ENCODE measurements at regions not wholly inside any gene's neighbourhood (a gene's known extent, or its start where the extent isn't known, plus 50 kb on each side); places are given as distances from the start of the nearest gene placed in this dataset.

DNA sequence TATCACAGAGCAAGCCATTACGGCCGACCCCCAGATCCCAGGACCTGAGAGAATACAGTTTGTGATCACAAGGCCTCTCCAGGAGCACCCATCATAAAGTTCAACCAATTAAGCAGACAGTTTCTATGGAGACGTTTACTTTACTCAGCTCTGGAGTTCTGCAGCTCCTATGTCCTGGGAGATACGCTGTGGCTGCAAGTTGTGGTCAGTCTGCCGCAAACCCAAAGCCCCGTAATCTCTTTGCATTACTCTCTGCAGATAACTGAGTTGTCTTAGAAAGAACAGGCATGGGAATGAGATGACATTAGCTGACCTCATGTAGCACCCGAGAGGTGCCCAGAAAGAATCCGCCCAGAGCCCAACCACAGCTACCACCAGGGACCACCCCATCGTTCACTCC, 305.1 kb downstream of the FGFR2 start:
- DNase-seq (ENCODE audit: low read depth in 2 of 2), result no peak
- TF ChIP-seq, protein P1, sequence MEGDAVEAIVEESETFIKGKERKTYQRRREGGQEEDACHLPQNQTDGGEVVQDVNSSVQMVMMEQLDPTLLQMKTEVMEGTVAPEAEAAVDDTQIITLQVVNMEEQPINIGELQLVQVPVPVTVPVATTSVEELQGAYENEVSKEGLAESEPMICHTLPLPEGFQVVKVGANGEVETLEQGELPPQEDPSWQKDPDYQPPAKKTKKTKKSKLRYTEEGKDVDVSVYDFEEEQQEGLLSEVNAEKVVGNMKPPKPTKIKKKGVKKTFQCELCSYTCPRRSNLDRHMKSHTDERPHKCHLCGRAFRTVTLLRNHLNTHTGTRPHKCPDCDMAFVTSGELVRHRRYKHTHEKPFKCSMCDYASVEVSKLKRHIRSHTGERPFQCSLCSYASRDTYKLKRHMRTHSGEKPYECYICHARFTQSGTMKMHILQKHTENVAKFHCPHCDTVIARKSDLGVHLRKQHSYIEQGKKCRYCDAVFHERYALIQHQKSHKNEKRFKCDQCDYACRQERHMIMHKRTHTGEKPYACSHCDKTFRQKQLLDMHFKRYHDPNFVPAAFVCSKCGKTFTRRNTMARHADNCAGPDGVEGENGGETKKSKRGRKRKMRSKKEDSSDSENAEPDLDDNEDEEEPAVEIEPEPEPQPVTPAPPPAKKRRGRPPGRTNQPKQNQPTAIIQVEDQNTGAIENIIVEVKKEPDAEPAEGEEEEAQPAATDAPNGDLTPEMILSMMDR (IDR thresholded peaks at IDR 0.05; ENCODE audit: low read depth, low read length), result no peak
- H3K4me3 ChIP-seq (replicated peaks in 1 of 2; ENCODE audit: low read depth in 2 of 2, low read length in 2 of 2), result no peak overlapping the region

DNA sequence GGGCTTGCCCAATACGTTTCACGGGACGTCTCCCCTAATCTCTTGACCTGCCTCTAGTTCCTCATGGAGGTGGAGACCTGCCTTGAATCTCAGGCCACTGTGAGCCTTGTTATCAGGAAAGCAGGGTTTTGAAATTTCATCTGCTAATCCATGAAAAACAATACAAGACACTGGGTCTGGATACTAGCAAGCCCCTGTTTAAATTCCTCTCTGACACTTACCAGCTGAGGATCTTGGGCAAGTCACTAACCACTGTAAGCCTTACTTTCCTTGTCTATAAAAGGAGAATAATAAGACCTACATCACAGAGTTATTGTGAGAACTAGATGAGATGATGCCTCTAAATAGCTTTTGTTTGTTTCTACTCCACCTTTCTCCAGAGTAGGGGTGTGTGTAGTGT, 303.6 kb downstream of the FGFR2 start:
- TF ChIP-seq, protein P1 (IDR thresholded peaks at IDR 0.05; ENCODE audit: low read depth, low read length), result no peak
- H3K4me3 ChIP-seq (replicated peaks in 1 of 2; ENCODE audit: low read depth in 2 of 2, low read length in 2 of 2), result no peak overlapping the region
- no peak for DNase-seq (ENCODE audit: low read depth in 2 of 2)

DNA sequence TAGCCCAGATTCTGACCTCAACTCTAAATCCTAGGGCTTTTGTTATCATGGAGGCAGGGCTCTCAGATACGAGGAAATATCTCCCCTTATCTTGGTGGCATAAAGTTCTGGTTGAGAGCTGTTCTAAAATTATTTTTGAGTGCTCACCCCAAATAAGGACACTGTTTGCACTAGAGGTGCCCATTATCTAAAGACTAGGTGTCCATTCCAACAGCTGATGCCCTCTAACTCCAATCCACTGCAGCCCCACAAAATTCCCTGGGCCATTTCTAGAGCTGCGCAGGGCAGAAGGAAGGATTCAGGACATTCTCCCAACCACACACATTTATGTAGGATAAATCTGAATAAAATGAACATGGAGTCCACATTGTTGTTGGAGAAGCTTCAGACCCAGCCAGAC, 301.9 kb downstream of the FGFR2 start:
- H3K4me3 ChIP-seq (replicated peaks in 1 of 2; ENCODE audit: low read depth in 2 of 2, low read length in 2 of 2), result no peak overlapping the region
- TF ChIP-seq, protein P1 (IDR thresholded peaks at IDR 0.05; ENCODE audit: low read depth, low read length), result no peak
- no peak for DNase-seq (ENCODE audit: low read depth in 2 of 2)

DNA sequence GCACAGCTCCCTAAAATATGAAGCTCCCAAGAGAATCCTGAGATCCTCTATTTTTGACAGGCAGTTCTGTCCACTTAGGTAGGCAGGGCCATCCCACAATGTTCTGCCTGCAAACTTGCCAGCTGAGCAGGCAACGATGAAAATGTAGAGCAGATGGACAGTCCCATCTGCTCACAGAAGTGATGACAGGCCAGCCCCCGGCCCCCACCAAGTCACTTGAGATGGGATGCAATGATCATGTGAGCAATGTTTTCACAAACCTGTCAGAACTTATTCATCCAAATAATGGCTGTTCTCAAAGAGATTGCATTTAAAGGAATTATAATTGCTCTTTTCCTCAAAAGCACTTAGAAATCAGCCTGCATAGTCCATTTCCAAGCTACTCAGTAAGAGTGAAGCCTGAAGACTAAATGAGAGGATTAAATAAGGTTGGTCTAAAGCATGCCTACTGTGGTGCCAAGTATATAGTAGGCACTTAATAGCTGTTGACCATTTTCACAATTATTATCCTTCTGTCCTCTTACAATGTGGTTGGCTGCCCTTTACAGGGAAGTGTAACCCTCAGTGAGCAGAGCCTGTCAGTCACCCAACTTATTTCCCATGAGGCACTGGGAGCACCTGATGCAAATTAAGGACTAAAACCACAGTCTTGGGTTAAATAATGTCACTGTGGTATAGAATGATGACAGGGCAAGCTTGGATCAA, 301.2 kb downstream of the FGFR2 start:
- no peak for DNase-seq (ENCODE audit: low read depth in 2 of 2)
- TF ChIP-seq, protein P1 (IDR thresholded peaks at IDR 0.05; ENCODE audit: low read depth, low read length), result no peak

DNA sequence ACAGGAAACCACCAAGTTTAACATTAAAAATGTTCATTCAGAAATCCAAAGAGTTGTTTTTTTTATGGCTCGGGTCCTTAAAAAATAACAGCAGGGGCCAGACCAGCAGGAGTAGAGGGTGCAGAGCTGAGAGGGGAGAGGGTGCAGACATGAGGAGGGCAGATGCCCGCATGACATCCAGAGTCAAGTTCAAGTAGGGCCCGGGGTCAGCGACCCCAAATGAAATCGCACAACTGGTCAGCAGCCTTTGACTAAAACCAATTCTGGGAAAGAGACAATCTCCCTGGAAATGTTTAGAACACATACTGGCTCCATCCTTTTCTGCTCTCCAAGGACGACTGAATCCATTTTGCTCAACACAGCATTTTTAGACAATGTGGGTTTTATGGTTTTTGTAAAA, 297.5 kb downstream of the FGFR2 start:
- DNase-seq (ENCODE audit: low read depth in 2 of 2), result no peak
- TF ChIP-seq, protein P1 (IDR thresholded peaks at IDR 0.05; ENCODE audit: low read depth, low read length), result no peak
- H3K4me3 ChIP-seq (replicated peaks in 1 of 2; ENCODE audit: low read depth in 2 of 2, low read length in 2 of 2), result no peak overlapping the region

More for the DNA sequence above, 301.2 kb downstream of the FGFR2 start:
- H3K4me3 ChIP-seq (replicated peaks in 1 of 2; ENCODE audit: low read depth in 2 of 2, low read length in 2 of 2), result no peak overlapping the region

DNA sequence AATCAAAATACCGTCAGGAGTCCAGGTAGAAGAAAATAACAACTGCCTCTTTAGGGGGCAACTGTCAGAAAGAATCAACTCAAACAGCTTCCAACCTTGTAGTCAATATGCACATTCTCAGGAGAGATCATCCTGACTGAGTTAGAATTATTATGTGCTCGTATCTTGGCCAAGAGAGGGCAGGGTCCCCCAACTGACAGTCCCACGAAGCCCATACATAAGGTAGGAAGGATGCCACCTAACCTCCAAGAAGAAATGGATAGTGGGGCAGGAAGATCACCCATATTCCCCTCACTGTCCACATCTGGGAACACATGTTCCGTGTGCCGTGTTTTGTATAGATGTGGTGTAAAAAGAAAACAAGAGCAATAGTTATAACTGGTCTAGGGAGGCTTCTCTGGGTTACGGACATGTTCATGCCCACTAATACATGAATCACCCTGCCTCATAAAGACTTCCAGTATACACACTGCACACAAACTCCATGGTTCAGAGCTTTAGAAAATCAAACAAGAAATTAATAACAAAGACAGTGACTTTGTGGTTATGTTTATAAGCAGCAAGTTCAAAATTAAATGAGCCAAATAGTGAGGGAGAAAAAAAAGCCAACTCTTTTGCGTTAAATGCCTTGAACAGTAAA, 295.6 kb downstream of the FGFR2 start:
- DNase-seq (ENCODE audit: low read depth in 2 of 2), result no peak
- H3K4me3 ChIP-seq (replicated peaks in 1 of 2; ENCODE audit: low read depth in 2 of 2, low read length in 2 of 2), result no peak overlapping the region
- TF ChIP-seq, protein P1 (IDR thresholded peaks at IDR 0.05; ENCODE audit: low read depth, low read length), result no peak

Measured in cardiac fibroblast (primary cell).